Ovary (tissue), 7 donors: ENCODE measurements at regions not wholly inside any gene's neighbourhood (a gene's known extent, or its start where the extent isn't known, plus 50 kb on each side); places are given as distances from the start of the nearest gene placed in this dataset.

ENCODE experiments used
- DNase-seq, 5 donors: peaks; one replicate each; pipeline ENCODE4 v3.0.0-alpha.2; 2019 to 2020
- H3K27ac ChIP-seq, 2 donors: fragments of 200-600 bp; one replicate each; pipeline versions ENCODE4 v1.5.1 to v1.8.0; 2019 to 2022
- H3K27me3 ChIP-seq: fragments of 200-600 bp; one replicate; pipeline ENCODE4 v1.8.0; 2022
- H3K36me3 ChIP-seq: fragments of 200-600 bp; sonication (generic); one replicate; pipeline ENCODE4 v1.5.1; 2019
- H3K4me1 ChIP-seq: one replicate; pipeline ENCODE4 v1.8.1; 2013; ENCODE audit warnings: mild to moderate bottlenecking, moderate library complexity; ENCODE audit not compliant: insufficient read depth
- H3K4me3 ChIP-seq: fragments of 200-600 bp; sonication (generic); one replicate; pipeline ENCODE4 v1.5.1; 2017
- H3K9me3 ChIP-seq, 2 donors: fragments of 200-600 bp in 1 of 2; sonication (generic) in 1 of 2; one replicate each; pipeline versions ENCODE4 v1.5.1 to v1.8.1; 2013 to 2019; ENCODE audit warnings: mild to moderate bottlenecking in 1 of 2, moderate library complexity in 1 of 2
- EP300 ChIP-seq: sonication (generic); formaldehyde crosslinking; IDR thresholded peaks from one replicate; pipeline ENCODE4 v1.6.1; 2017; ENCODE audit warnings: antibody characterized with exemption
- POLR2A ChIP-seq: fragments of 450-650 bp; IDR thresholded peaks from one replicate; pipeline ENCODE4 v1.6.1; 2017; ENCODE audit warnings: antibody characterized with exemption, mild to moderate bottlenecking, moderate library complexity
- WGBS, 3 donors: extraction: QIAGEN DNeasy Blood & Tissue Kit in 1 of 3; methylation state at CpG; one replicate each; pipeline versions ENCODE4 v1.1.5 to v1.1.7; 2013 to 2017; 5-methylcytosine and 5-hydroxymethylcytosine counted together
- intact Hi-C, 4 donors: fragments of 100-400 bp; cut with DNase I; formaldehyde crosslinking; loops; one replicate each; pipeline versions ENCODE4 v1.11.0 to v1.15.1; 2022 to 2023
- TF ChIP-seq, protein P1 (sequence below), 3 donors: fragments of 450-650 bp in 2 of 3; fragments of 200-600 bp in 1 of 3; IDR thresholded peaks; one replicate each; pipeline versions ENCODE4 v1.5.1 to v1.8.0; 2016 to 2022; ENCODE audit warnings: antibody characterized with exemption in 3 of 3, mild to moderate bottlenecking in 1 of 3
- donor health status: DM: no; HTN: no; CAD: no; lungs with moderate emphysema.
- donor health status: DM: no; HTN: no; CAD: no.
- donor health status: Bipolar disorder and iron deficiency.
- donor health status: DM: no; HTN: no; CAD: no.
- donor health status: DM: yes; HTN: yes; CAD: no.

DNA sequence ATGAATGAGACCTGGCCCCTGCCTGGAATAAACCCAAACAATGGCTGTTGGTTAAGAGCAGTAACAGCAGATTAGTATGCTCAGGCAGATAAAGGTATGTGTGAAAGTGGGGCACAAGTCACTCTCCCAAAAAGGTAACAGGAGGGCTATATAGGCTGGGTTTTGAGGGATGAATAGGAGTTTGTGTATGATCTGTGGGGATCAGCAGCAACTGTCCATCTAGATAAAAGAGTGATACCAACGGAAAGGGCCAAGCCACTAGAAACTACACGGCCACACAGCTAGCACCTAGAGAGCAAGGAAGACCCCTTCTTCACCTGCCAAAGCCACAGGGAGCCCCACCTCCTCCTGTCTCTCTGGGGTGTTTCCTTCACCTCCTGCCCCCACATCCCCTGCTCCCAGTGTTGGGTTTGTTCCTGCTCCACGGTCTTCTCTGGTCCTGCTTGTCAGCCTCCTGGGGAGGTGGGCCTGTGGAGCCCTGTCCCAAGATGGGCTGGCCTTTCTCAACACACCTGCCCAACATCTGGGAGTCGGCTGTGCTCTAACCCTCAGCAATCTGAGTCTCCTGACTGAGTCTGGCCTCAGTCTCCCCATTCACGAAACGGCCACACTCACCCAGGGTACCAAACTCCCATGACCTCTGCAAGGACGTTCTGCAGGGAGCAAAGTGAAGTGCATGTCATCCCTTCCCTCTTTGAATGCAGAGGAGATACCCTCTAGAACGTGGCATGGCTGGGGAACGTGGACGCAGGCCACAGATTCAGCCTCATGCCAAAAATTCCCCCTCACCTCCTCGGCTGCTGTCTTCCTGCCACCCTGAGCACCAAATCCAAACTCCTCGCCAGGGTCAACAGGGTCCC is 108.2 kb downstream of the NCOR2 start:
- Histone ChIP-seq H3K9me3 (no peaks in the 10 kb centered on the region), H3K27ac (peak overlapping the region in 1 of 2 donors; percentile 83), H3K4me1 (peaks cover 23% of the 10 kb centered on the region), H3K27me3 (no peaks in the 10 kb centered on the region), H3K4me3 (no peak overlapping the region), H3K36me3 (no peaks in the 10 kb centered on the region)
- no peak for TF ChIP-seq POLR2A
- intact Hi-C loops = no loop called here
- peak in 1 of 5 donors; percentile 25 for DNase-seq
- 88 to 92% (median 91%) methylated on average over 12 of the region's 12 CpGs for WGBS, 3 donors

DNA sequence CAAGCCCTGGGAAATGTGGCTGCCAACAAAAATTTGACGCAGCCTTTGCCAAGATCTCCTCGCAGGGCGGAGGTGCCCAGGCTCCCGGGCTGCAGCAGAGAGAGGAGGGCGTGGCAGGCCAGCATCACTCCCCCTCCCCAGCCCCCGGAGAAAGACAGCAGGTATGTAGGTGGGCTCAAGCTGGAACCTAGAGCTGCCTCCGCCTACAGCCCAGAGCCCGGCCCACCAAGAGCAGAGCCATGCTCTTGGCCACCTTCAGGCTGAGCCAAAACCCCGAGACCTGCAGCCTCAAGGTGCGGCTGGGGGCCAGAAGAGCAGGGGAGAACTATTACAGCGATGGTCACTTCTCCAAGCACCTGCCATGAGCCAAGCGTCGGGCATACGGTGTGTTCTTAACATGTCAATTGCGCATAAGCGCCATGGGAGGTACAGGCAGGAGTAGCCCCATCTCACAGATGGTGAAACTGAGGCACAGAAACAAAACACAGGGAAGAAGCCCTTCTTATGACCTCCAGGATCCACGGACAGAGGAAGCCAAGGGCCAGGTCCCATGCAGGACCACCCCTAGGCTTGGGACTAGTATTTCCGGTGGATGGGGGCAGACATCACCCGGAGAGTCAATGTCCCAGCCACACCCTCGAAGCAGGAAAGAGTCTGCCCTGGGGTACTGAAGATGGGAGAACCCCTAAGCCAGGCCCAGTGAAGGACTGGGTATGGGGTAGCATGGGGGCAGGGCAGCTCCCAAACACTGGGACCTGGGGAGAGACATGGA is 109.0 kb downstream of the NCOR2 start:
- peak in 2 of 5 donors; percentile 32 to 48 for DNase-seq
- Histone ChIP-seq H3K9me3 (no peaks in the 10 kb centered on the region), H3K27ac (peak overlapping the region in 1 of 2 donors; percentile 83), H3K4me3 (no peak overlapping the region), H3K4me1 (peaks cover 28% of the 10 kb centered on the region), H3K36me3 (no peaks in the 10 kb centered on the region), H3K27me3 (no peaks in the 10 kb centered on the region)
- intact Hi-C loops = no loop called here
- WGBS, 3 donors = 73 to 78% (median 73%) methylated on average over 20 of the region's 20 CpGs
- TF ChIP-seq POLR2A = no peak
- TF ChIP-seq EP300 = no peak
- TF ChIP-seq, protein P1, sequence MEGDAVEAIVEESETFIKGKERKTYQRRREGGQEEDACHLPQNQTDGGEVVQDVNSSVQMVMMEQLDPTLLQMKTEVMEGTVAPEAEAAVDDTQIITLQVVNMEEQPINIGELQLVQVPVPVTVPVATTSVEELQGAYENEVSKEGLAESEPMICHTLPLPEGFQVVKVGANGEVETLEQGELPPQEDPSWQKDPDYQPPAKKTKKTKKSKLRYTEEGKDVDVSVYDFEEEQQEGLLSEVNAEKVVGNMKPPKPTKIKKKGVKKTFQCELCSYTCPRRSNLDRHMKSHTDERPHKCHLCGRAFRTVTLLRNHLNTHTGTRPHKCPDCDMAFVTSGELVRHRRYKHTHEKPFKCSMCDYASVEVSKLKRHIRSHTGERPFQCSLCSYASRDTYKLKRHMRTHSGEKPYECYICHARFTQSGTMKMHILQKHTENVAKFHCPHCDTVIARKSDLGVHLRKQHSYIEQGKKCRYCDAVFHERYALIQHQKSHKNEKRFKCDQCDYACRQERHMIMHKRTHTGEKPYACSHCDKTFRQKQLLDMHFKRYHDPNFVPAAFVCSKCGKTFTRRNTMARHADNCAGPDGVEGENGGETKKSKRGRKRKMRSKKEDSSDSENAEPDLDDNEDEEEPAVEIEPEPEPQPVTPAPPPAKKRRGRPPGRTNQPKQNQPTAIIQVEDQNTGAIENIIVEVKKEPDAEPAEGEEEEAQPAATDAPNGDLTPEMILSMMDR (IDR thresholded peaks at IDR 0.05) = no peak

DNA sequence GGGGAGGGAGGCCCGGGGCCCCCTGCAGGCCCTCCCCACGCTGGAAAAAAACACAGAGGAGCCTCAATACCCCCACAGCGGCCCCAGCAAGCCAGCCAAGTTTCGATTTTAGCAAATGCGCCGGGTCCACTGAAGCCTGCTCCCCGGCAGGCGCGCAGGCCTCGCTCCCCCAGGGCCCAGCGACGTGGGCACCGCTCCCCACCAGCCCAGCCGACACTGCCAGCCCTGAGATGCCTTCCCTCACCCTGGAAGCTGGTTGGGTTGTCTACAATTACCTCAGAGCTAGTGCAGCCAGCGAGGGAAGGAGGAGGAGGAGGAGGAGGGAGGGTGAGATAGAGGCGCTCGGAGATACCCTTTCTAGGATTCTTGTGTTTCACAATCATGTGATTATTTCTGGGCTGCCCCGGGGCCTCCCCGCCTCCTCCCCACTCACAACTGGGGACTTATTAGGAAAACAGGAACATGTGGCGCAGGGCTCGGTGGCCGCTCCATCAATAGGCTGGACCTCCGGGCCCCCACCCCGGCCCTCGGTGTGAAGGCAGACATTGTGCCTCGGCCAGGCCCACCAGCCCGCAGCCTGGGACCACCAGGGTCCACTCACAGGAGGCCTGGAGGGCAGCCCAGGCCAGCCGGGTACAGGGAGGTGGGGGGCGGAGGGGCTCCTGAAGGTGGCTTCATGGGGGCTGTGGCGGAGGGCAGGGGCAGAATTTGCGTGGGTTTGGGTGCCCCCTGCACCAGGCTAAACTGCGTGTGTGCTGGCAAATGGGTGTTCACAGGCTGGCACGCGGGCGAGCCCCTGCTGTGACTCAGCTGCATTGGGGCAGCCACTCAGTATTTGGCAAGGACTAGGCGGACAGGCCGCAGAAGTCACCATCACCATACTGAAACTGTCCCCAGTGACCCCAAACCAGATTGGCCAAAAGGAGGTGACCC is 109.9 kb downstream of the NCOR2 start:
- peak; percentile 76 to 88 (median 81) for DNase-seq
- H3K4me1 ChIP-seq = peaks cover 28% of the 10 kb centered on the region
- peak overlapping the region; percentile 78 to 83 for H3K27ac ChIP-seq
- H3K27me3 ChIP-seq = no peaks in the 10 kb centered on the region
- peak overlapping the region; percentile 39 for H3K4me3 ChIP-seq
- intact Hi-C loops = no loop called here
- no peaks in the 10 kb centered on the region for H3K9me3 ChIP-seq
- 12 to 27% (median 17%) methylated on average over 28 to 37 of the region's 37 CpGs for WGBS, 3 donors
- no peak for TF ChIP-seq EP300
- no peak for TF ChIP-seq POLR2A
- TF ChIP-seq, protein P1 (IDR thresholded peaks at IDR 0.05) = peak in 1 of 3 donors; percentile 11
- H3K36me3 ChIP-seq = no peaks in the 10 kb centered on the region

DNA sequence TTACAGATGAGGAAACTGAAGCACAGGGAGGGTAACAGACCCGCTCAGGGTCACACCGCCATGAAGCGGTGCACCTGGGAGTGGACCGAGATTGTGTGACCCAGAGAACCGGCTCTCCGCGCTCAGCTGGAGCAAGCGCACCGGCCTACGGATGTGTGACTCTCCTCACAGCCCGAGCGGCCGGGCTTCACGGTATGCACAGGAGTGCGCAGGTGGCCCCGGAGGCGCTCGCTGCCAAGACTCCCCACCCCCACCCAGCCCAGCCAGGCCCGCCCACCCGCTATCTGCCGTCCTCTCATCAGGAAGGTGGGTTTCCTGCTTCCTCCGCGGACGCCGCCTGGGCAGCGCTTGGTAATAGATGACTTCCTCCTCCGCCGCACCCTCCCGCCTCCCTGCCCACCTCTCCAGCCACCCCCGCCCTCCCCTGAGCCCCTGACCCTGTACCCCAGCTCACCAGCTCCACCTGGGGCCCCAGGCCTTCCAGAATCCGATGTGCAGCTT is 110.7 kb downstream of the NCOR2 start:
- Histone ChIP-seq H3K4me1 (peaks cover 28% of the 10 kb centered on the region), H3K4me3 (peak overlapping the region; percentile 39), H3K9me3 (no peaks in the 10 kb centered on the region), H3K27me3 (no peaks in the 10 kb centered on the region), H3K27ac (peak overlapping the region in 1 of 2 donors; percentile 83), H3K36me3 (no peaks in the 10 kb centered on the region)
- intact Hi-C loops = no loop called here
- DNase-seq = peak in 1 of 5 donors; percentile 64
- 74 to 79% (median 74%) methylated on average over 31 of the region's 31 CpGs for WGBS, 3 donors
- TF ChIP-seq, protein P1 (IDR thresholded peaks at IDR 0.05) = no peak
- no peak for TF ChIP-seq POLR2A
- no peak for TF ChIP-seq EP300
